Bronchial epithelial cell (primary cell): ENCODE measurements at regions not wholly inside any gene's neighbourhood (a gene's known extent, or its start where the extent isn't known, plus 50 kb on each side); places are given as distances from the start of the nearest gene placed in this dataset.

Experiments used
- DNase-seq: peaks from one replicate; pipeline ENCODE4 v3.0.0-alpha.2; 2010; ENCODE audit warnings: low read depth
- FAIRE-seq: peaks from 2 replicates; lab custom pipeline; 2011; peaks lifted over from hg19 to GRCh38; lab: Jason Lieb, UNC
- H3K27me3 ChIP-seq: 2 replicates; pipeline ENCODE4 v1.5.1; 2011; ENCODE audit warnings: low read length; ENCODE audit not compliant: control insufficient read depth, insufficient read depth
- H3K36me3 ChIP-seq: 2 replicates; pipeline ENCODE4 v1.5.1; 2011; ENCODE audit warnings: low read length; ENCODE audit not compliant: control insufficient read depth, insufficient read depth
- H3K4me3 ChIP-seq: 2 replicates; pipeline ENCODE4 v1.5.1; 2011; ENCODE audit warnings: mild to moderate bottlenecking, low read depth, low read length, control low read depth
- CTCF ChIP-seq: IDR thresholded peaks from 2 replicates; pipeline ENCODE4 v1.5.1; 2011; ENCODE audit warnings: mild to moderate bottlenecking, moderate library complexity, low read length, control low read depth, inconsistent platforms; ENCODE audit not compliant: insufficient read depth, severe bottlenecking

- Histone ChIP-seq H3K27me3 (no peaks in the 10 kb centered on the region), H3K4me3 (no peak overlapping the region), H3K36me3 (no peaks in the 10 kb centered on the region)
- no peak for TF ChIP-seq CTCF
- no peak for DNase-seq
- FAIRE-seq = no peak
These were observed 1395.1 kb downstream of the SUCLG1 start for GRCh38 chr2:83063933-83064332.

GRCh38 chr2:83063511-83063910 is 1395.6 kb downstream of the SUCLG1 start:
- Histone ChIP-seq H3K27me3 (no peaks in the 10 kb centered on the region), H3K36me3 (no peaks in the 10 kb centered on the region), H3K4me3 (no peak overlapping the region)
- FAIRE-seq (no peak), DNase-seq (peak; percentile 10)
- TF ChIP-seq CTCF = no peak

GRCh38 chr2:83058683-83059082 is 1400.4 kb downstream of the SUCLG1 start:
- no peak for TF ChIP-seq CTCF
- DNase-seq (no peak), FAIRE-seq (no peak)
- H3K4me3 ChIP-seq = no peak overlapping the region
- no peaks in the 10 kb centered on the region for H3K36me3 ChIP-seq
- H3K27me3 ChIP-seq = no peaks in the 10 kb centered on the region

DNA sequence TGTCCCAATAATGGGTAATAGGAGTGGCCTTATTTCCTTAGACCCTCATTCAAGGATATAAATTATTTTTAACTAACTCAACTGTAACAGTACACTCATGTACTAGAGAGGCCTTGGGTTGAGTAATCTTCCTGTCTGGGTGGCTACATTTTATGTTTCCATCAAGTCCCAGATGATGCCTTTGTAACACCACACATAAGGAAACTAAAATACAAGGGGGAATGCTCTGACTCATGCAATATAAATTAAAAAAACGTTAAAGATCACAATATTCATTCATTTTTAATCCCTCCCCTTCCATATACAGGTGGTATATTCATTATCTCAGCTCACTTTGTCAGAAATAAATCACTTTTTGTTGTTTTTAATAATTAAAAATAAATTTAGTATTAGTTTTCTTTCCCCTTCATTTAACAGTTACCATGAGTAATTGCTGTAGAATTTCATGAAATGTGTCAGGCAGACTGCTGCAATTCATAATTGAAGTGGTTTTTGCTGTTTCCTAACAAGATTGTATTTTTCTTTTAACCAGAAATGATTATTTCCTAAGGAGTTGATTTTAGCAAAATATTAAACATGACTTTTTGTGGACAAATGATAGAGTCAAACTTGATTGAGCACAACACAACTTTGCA is 1403.6 kb downstream of the SUCLG1 start:
- no peaks in the 10 kb centered on the region for H3K36me3 ChIP-seq
- peak; percentile 84 for DNase-seq
- no peak overlapping the region for H3K4me3 ChIP-seq
- H3K27me3 ChIP-seq = no peaks in the 10 kb centered on the region
- FAIRE-seq = no peak
- no peak for TF ChIP-seq CTCF

- no peak for TF ChIP-seq CTCF
- FAIRE-seq = no peak
These were observed 1404.3 kb downstream of the SUCLG1 start for GRCh38 chr2:83054751-83055150.

More at GRCh38 chr2:83054751-83055150, 1404.3 kb downstream of the SUCLG1 start:
- Histone ChIP-seq H3K27me3 (no peaks in the 10 kb centered on the region), H3K4me3 (no peak overlapping the region), H3K36me3 (no peaks in the 10 kb centered on the region)
- no peak for DNase-seq
